ENCODE measurements at regions not wholly inside any gene's neighbourhood (a gene's known extent, or its start where the extent isn't known, plus 50 kb on each side); places are given as distances from the start of the nearest gene placed in this dataset.

- TF ChIP-seq CTCF (IDR thresholded peaks at IDR 0.05; ENCODE audit: insufficient read depth, low read length) (no peak), POLR2AphosphoS5 (IDR thresholded peaks at IDR 0.05; ENCODE audit: low read depth) (no peak), REST (IDR thresholded peaks at IDR 0.05; ENCODE audit: insufficient replicate concordance, low read depth) (no peak)
Measured at GRCh38 chr4:187679450-187679849, 316.1 kb upstream of the ZFP42 start.
